B cell (primary cell): ENCODE measurements at regions not wholly inside any gene's neighbourhood (a gene's known extent, or its start where the extent isn't known, plus 50 kb on each side); places are given as distances from the start of the nearest gene placed in this dataset.

Experiments
- ATAC-seq: fragments of 200-7000 bp; cut with Tn5 transposase; one replicate; pipeline ENCODE4 v1.10.0; 2021; ENCODE audit warnings: low read depth, mild to moderate bottlenecking, moderate number of reproducible peaks, moderate library complexity
- CTCF ChIA-PET: fragments of 350-600 bp; sonication (Branson Sonifier 250); formaldehyde crosslinking; loops from one replicate; lab custom pipeline; 2021; ENCODE audit warnings: antibody characterized with exemption, inconsistent platforms; lab: Charles Lee
- POLR2A ChIA-PET: fragments of 350-600 bp; sonication (Branson Sonifier 250); formaldehyde crosslinking; loops from one replicate; lab custom pipeline; 2021; ENCODE audit warnings: antibody characterized with exemption; lab: Charles Lee
- DNase-seq: peaks from one replicate; pipeline ENCODE4 v3.0.0; 2013
- H2AFZ ChIP-seq: 2 replicates; pipeline ENCODE4 v1.6.1; 2012; ENCODE audit warnings: mild to moderate bottlenecking, low read depth, low read length; ENCODE audit not compliant: insufficient read depth, poor library complexity, severe bottlenecking
- H3K27ac ChIP-seq, 2 donors: 1 replicate in 1 of 2; 2 replicates in 1 of 2; pipeline ENCODE4 v1.5.1; 2012 to 2013; ENCODE audit warnings: low read length in 2 of 2, mild to moderate bottlenecking in 2 of 2, moderate library complexity in 1 of 2
- H3K27me3 ChIP-seq, 4 experiments: fragments of 200-600 bp in 1 of 4; sonication (generic) in 1 of 4; replicated peaks in 1 of 4; 1 replicate in 2 of 4; 2 replicates in 2 of 4; pipeline versions ENCODE4 v1.6.1 to v1.7.0; 2013 to 2016; ENCODE audit warnings: low read length in 3 of 4, mild to moderate bottlenecking in 2 of 4, mixed read lengths in 1 of 4, moderate library complexity in 1 of 4; ENCODE audit not compliant: insufficient read depth in 4 of 4, control insufficient read depth in 3 of 4; ENCODE audit errors: control extremely low read depth in 1 of 4
- H3K36me3 ChIP-seq, 2 experiments: replicated peaks in 1 of 2; 1 replicate in 1 of 2; 2 replicates in 1 of 2; pipeline versions ENCODE4 v1.6.1 to v1.7.1; 2013; ENCODE audit warnings: low read length in 1 of 2; ENCODE audit not compliant: insufficient read depth in 2 of 2, control insufficient read depth in 1 of 2; ENCODE audit errors: control extremely low read depth in 1 of 2, extremely low read depth in 1 of 2
- H3K4me1 ChIP-seq, 2 donors: fragments of 200-600 bp in 1 of 2; sonication (generic) in 1 of 2; 1 replicate in 1 of 2; 2 replicates in 1 of 2; pipeline versions ENCODE4 v1.5.1 to v1.6.1; 2013 to 2017; ENCODE audit warnings: low read length in 2 of 2; ENCODE audit not compliant: control insufficient read depth in 2 of 2, insufficient read depth in 2 of 2
- H3K4me2 ChIP-seq: replicated peaks from 2 replicates; pipeline ENCODE3; 2012; ENCODE audit warnings: mild to moderate bottlenecking, low read depth, low read length; ENCODE audit not compliant: poor library complexity, severe bottlenecking
- H3K4me3 ChIP-seq, 5 experiments: fragments of 200-600 bp in 1 of 5; sonication (generic) in 1 of 5; 1 replicate in 3 of 5; 2 replicates in 2 of 5; pipeline versions ENCODE4 v1.5.1 to v1.7.0; 2011 to 2016; ENCODE audit warnings: low read length in 4 of 5, mild to moderate bottlenecking in 4 of 5, low read depth in 2 of 5, control low read depth in 1 of 5, moderate library complexity in 1 of 5; ENCODE audit not compliant: insufficient read depth in 1 of 5; ENCODE audit errors: control extremely low read depth in 1 of 5, extremely low read depth in 1 of 5
- H3K79me2 ChIP-seq: fragments of 200-600 bp; sonication (generic); one replicate; pipeline ENCODE4 v1.6.0; 2016; ENCODE audit warnings: low read length; ENCODE audit not compliant: control insufficient read depth, insufficient read depth
- H3K9ac ChIP-seq: fragments of 200-600 bp; sonication (generic); 2 replicates; pipeline ENCODE4 v1.6.1; 2017; ENCODE audit warnings: mild to moderate bottlenecking, low read length, moderate library complexity
- H3K9me3 ChIP-seq, 3 donors: one replicate each; pipeline versions ENCODE4 v1.6.1 to v1.7.1; 2013; ENCODE audit warnings: low read length in 2 of 3; ENCODE audit not compliant: control insufficient read depth in 2 of 3, insufficient read depth in 1 of 3; ENCODE audit errors: control extremely low read depth in 1 of 3
- H4K20me1 ChIP-seq: 2 replicates; pipeline ENCODE4 v1.6.0; 2012; ENCODE audit warnings: mild to moderate bottlenecking, low read length; ENCODE audit not compliant: insufficient read depth, control insufficient read depth, poor library complexity, severe bottlenecking
- H3K27ac Mint-ChIP-seq: one replicate; pipeline ENCODE4 v1.8.0; 2021; ENCODE audit warnings: mixed read lengths
- H3K27me3 Mint-ChIP-seq: one replicate; pipeline ENCODE4 v1.8.0; 2021; ENCODE audit warnings: mixed read lengths
- H3K4me1 Mint-ChIP-seq: one replicate; pipeline ENCODE4 v1.8.0; 2021; ENCODE audit warnings: mixed read lengths
- H3K4me3 Mint-ChIP-seq: one replicate; pipeline ENCODE4 v1.8.0; 2021; ENCODE audit warnings: mixed read lengths
- H3K9me3 Mint-ChIP-seq: one replicate; pipeline ENCODE4 v1.8.0; 2022; ENCODE audit warnings: mixed read lengths; ENCODE audit not compliant: insufficient read depth
- CTCF ChIP-seq: fragments of 200-600 bp; IDR thresholded peaks from one replicate; pipeline ENCODE4 v1.8.0; 2022; ENCODE audit warnings: antibody characterized with exemption, mild to moderate bottlenecking
- EZH2 ChIP-seq: IDR thresholded peaks from 2 replicates; pipeline ENCODE4 v1.6.1; 2012; ENCODE audit warnings: borderline replicate concordance, low read depth, mild to moderate bottlenecking, moderate library complexity, low read length; ENCODE audit not compliant: insufficient read depth, poor library complexity, severe bottlenecking
- WGBS: methylation state at CpG from one replicate; pipeline ENCODE4 v1.1.5; 2013; ENCODE audit warnings: missing lambda C conversion rate; ENCODE audit not compliant: insufficient coverage; 5-methylcytosine and 5-hydroxymethylcytosine counted together
- intact Hi-C: fragments of 100-400 bp; cut with micrococcal nuclease; formaldehyde crosslinking; loops from one replicate; pipeline ENCODE4 v1.10.0; 2022

GRCh38 chr4:117700111-117700892, 334.0 kb upstream of the NDST3 start:
- H3K4me2 ChIP-seq: no peak overlapping the region
- no peak overlapping the region for H3K27ac ChIP-seq
- TF ChIP-seq EZH2 (no peak), CTCF (no peak)
- no peaks in the 10 kb centered on the region for H3K79me2 ChIP-seq
- Mint-ChIP-seq H3K4me1 (no peaks in the 10 kb centered on the region), H3K27ac (no peak overlapping the region), H3K4me3 (no peak overlapping the region), H3K27me3 (no peaks in the 10 kb centered on the region), H3K9me3 (no peaks in the 10 kb centered on the region)
- ChIA-PET POLR2A (no interaction called here), CTCF (no interaction called here)
- no peak overlapping the region for H3K4me3 ChIP-seq
- H3K9ac ChIP-seq: no peak overlapping the region
- DNase-seq (no peak), ATAC-seq (no peak)
- no peaks in the 10 kb centered on the region for H3K27me3 ChIP-seq
- no peaks in the 10 kb centered on the region for H3K36me3 ChIP-seq
- no peaks in the 10 kb centered on the region for H4K20me1 ChIP-seq
- no peak overlapping the region for H2AFZ ChIP-seq
- peaks cover 0 to 2% (median 0%) of the 10 kb centered on the region in 3 donors for H3K9me3 ChIP-seq
- no peaks in the 10 kb centered on the region for H3K4me1 ChIP-seq
- intact Hi-C loops: no loop called here
- WGBS: 80% methylated on average over 1 of the region's 3 CpGs

- Mint-ChIP-seq H3K9me3 (no peaks in the 10 kb centered on the region), H3K4me3 (no peak overlapping the region), H3K27me3 (no peaks in the 10 kb centered on the region), H3K27ac (no peak overlapping the region), H3K4me1 (no peaks in the 10 kb centered on the region)
- no CpG with 5 or more reads among the region's 3 CpGs for WGBS
- ChIA-PET CTCF (no interaction called here), POLR2A (no interaction called here)
- H3K4me2 ChIP-seq: no peak overlapping the region
- no peak for DNase-seq
- no peaks in the 10 kb centered on the region for H3K36me3 ChIP-seq
- no peak overlapping the region for H3K9ac ChIP-seq
- H3K27me3 ChIP-seq: no peaks in the 10 kb centered on the region
- H3K27ac ChIP-seq: no peak overlapping the region
- no peaks in the 10 kb centered on the region for H3K4me1 ChIP-seq
- no peak overlapping the region for H2AFZ ChIP-seq
- H4K20me1 ChIP-seq: no peaks in the 10 kb centered on the region
- ATAC-seq: no peak
- H3K4me3 ChIP-seq: no peak overlapping the region
- TF ChIP-seq EZH2: no peak
- TF ChIP-seq CTCF: no peak
- H3K79me2 ChIP-seq: no peaks in the 10 kb centered on the region
- intact Hi-C loops: no loop called here
- H3K9me3 ChIP-seq: peaks cover 0 to 7% (median 0%) of the 10 kb centered on the region in 3 donors
Observed at GRCh38 chr4:117702353-117702752, 331.9 kb upstream of the NDST3 start.
